ENCODE measurements at regions not wholly inside any gene's neighbourhood (a gene's known extent, or its start where the extent isn't known, plus 50 kb on each side); places are given as distances from the start of the nearest gene placed in this dataset.
A peak's percentile ranks its signal among the peaks of the same experiment; 100 is the strongest.
"Not testable (repeated sequence)": the region's sequence is repeated elsewhere in the genome, so short reads cannot be mapped to it uniquely, and the experiment has no call there.

DNA sequence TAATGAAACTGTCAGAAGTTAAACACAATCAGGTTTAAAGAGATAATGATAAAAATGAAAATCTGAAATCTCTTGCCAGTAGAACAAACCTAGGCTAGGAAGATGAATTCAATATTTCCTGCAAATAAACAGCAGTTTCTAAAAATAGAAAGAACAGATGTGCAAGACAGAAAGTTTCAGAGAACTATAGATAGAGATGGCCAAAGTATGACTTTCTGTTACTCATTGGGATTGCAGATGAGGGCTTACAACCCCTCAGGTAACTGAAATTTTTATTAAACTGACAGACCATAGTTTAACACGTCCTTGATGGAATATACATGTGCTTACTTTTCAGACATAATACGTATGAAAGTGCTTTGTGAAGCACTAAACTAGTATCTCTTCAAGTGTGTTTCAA is 82.3 kb upstream of the PPARGC1A start:
- no peak for DNase-seq (ENCODE audit: low read depth in 4 of 4, low spot score in 2 of 4)

GRCh38 chr4:23970201-23970850 is 80.5 kb upstream of the PPARGC1A start:
- DNase-seq (ENCODE audit: low read depth in 4 of 4, low spot score in 2 of 4): peak in 1 of 4 donors; percentile 7

- DNase-seq (ENCODE audit: low read depth in 4 of 4, low spot score in 2 of 4): no peak
These were observed 79.8 kb upstream of the PPARGC1A start for GRCh38 chr4:23969635-23970145.

DNA sequence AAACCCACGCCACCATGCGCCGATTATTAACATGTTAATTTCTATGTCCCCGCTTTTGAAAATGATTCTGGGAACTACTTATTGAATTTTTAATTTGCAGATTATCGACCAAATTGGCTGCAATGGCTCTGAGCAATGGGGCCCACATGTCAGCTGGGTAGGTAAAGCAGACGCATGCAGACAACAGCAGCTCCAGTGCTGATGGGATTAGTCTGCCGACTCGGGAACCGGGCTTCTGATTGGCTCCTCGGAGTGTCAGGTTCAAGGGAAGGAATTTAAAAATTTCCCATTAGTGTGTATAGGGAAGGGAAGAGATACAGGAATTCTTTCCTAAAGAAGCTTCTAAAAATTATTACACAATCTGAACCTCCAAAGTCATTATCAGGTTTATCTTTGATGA is 77.4 kb upstream of the PPARGC1A start:
- DNase-seq (ENCODE audit: low read depth in 4 of 4, low spot score in 2 of 4): no peak

DNA sequence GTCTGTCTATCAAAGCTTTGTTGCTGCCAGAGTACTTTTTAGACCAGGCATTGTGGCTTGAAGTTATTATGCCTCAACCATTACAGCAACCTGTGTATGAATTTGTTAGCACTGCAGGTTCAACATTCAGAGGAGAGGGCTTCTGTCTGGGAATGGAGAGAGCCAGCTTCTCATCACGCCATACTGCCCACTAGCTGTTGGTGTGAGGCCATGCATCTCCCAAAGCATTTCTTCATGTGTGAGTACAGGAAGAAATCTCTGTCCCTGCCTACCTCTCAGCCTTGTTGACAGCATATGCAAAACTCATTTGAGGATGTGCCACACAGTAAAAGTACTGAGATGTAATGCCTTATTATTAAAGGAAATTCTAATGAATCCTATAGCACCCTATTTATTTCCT is 76.9 kb upstream of the PPARGC1A start:
- no peak for DNase-seq (ENCODE audit: low read depth in 4 of 4, low spot score in 2 of 4)

- no peak for DNase-seq (ENCODE audit: low read depth in 4 of 4, low spot score in 2 of 4)
These were observed 72.6 kb upstream of the PPARGC1A start for GRCh38 chr4:23962462-23962861.

DNA sequence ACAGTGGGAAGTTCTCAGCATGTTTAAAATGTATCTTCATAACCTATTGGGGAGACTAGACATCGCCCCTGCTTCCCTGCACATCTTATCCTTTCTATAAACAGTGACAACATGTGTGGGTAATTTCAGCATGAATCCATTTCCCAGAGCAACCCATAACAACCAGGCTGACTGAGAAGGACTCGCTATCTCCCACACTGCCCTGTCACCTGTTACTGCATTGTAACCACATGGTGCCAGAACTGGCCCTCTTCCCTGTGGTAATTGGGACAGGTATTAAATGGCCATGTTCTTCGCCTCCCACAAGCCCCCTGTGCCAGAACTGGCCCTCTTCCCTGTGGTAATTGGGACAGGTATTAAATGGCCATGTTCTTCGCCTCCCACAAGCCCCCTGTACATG is 71.5 kb upstream of the PPARGC1A start:
- DNase-seq (ENCODE audit: low read depth in 4 of 4, low spot score in 2 of 4): not testable (repeated sequence)

- no peak for DNase-seq (ENCODE audit: low read depth in 4 of 4, low spot score in 2 of 4)
These were observed 69.7 kb upstream of the PPARGC1A start for GRCh38 chr4:23959396-23960148.

GRCh38 chr4:23958749-23959148 is 68.9 kb upstream of the PPARGC1A start:
- DNase-seq (ENCODE audit: low read depth in 4 of 4, low spot score in 2 of 4): no peak

GRCh38 chr4:23957465-23957864 is 67.6 kb upstream of the PPARGC1A start:
- no peak for DNase-seq (ENCODE audit: low read depth in 4 of 4, low spot score in 2 of 4)

DNA sequence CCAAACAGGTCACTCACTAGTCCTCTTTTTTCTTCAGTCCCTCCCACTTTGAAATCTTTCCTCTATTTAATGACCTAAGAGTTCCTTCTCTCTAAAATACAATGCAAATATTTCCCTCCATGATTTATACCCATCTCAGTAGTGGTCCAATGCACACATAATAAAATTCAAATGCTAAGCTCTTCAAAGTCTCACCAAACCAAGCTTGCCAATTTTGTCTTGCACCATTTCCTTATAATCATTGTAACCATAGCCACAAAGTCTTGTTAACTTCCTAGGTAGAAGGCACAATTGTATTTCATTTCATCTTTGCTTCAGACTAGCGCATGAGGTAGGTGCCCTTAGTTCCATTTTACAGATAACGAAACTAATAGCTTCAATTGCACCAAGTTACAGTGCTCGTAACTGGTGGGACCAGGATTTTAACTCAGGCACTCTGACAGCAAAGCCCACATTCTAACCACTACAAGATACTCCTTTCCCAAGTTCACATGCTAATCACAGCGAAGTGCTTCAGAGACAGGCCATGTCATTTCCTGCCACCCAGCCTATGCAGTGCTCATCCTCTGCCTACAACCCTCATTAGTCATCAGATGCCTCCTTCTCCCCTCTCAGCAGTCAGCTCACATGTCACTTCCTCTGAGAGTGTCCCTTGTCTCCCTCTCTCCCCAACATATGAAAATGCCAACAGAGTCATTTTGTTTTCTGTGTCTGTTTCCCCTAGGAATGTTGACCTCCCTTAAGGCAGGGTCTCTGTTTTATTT is 66.9 kb upstream of the PPARGC1A start:
- DNase-seq (ENCODE audit: low read depth in 4 of 4, low spot score in 2 of 4): no peak

- DNase-seq (ENCODE audit: low read depth in 4 of 4, low spot score in 2 of 4): no peak
These were observed 62.4 kb upstream of the PPARGC1A start for GRCh38 chr4:23952258-23952657.

GRCh38 chr4:23947826-23948225 is 58.0 kb upstream of the PPARGC1A start:
- DNase-seq (ENCODE audit: low read depth in 4 of 4, low spot score in 2 of 4): no peak

DNA sequence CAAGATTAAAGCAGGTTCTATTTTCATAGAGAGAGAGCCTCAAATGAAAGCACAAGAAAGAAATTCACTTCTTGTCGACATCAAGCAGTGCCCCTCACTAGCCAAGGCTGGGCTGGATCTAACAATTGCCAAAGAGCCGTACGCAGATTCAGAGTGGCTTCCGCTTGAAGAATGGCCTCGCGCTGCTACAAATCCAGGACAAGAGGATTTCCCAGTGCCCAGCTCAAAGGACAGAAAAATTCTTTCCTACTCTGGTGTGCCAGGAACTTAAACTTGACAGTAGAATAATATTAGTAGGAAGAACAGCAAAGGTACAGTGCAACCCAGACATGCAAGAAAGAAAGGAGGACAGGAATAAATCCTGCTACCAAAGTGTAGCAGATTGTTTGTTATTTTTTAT is 56.5 kb upstream of the PPARGC1A start:
- DNase-seq (ENCODE audit: low read depth in 4 of 4, low spot score in 2 of 4): no peak

- no peak for DNase-seq (ENCODE audit: low read depth in 4 of 4, low spot score in 2 of 4)
These were observed 55.7 kb upstream of the PPARGC1A start for GRCh38 chr4:23945451-23946017.

DNA sequence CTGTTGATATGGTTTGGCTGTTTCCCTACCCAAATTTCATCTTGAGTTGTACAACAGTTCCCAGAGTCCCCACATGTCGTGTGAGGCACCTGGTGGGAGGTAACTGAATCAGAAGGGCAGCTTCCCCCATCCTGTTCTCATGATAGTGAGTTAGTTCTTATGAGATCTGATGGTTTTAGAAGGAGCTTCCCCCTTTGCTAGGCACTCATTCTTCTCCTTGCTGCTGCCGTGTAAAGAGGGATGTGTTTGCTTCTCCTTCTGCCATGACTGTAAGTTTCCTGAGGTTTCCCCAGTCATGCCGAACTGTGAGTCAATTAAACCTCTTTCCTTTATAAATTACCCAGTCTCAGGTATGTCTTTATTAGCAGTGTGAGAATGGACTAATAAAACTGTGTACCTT is 54.7 kb upstream of the PPARGC1A start:
- DNase-seq (ENCODE audit: low read depth in 4 of 4, low spot score in 2 of 4): not testable (repeated sequence)

GRCh38 chr4:23943478-23943877 is 53.6 kb upstream of the PPARGC1A start:
- no peak for DNase-seq (ENCODE audit: low read depth in 4 of 4, low spot score in 2 of 4)

- DNase-seq (ENCODE audit: low read depth in 4 of 4, low spot score in 2 of 4): no peak
These were observed 52.6 kb upstream of the PPARGC1A start for GRCh38 chr4:23942471-23942870.

All from left renal cortex interstitium (tissue), 4 donors.